SU-DHL-6 (cell line): ENCODE measurements at regions not wholly inside any gene's neighbourhood (a gene's known extent, or its start where the extent isn't known, plus 50 kb on each side); places are given as distances from the start of the nearest gene placed in this dataset.
A peak's percentile ranks its signal among the peaks of the same experiment; 100 is the strongest.

ENCODE experiments used
- H2AFZ ChIP-seq: fragments of 200-600 bp; sonication (generic); 2 replicates; pipeline ENCODE4 v1.6.1; 2014; ENCODE audit warnings: low read depth, mild to moderate bottlenecking, moderate library complexity, mixed read lengths, antibody characterized with exemption, low read length; ENCODE audit not compliant: severe bottlenecking
- H3F3A ChIP-seq: fragments of 200-600 bp; shearing (Covaris generic); 2 replicates; pipeline ENCODE4 v1.6.0; 2016; ENCODE audit warnings: antibody characterized with exemption, mild to moderate bottlenecking; ENCODE audit not compliant: insufficient read depth
- H3K27ac ChIP-seq: fragments of 200-600 bp; sonication (generic); 2 replicates; pipeline ENCODE4 v1.5.1; 2016; ENCODE audit warnings: low read depth, mild to moderate bottlenecking, low read length, moderate library complexity, mixed read lengths
- H3K27me3 ChIP-seq: fragments of 200-600 bp; sonication (generic), shearing (Covaris generic); 2 replicates; pipeline ENCODE4 v1.6.0; 2014; ENCODE audit warnings: mild to moderate bottlenecking, low read length
- H3K36me3 ChIP-seq: fragments of 200-600 bp; sonication (generic); 2 replicates; pipeline ENCODE4 v1.6.1; 2014; ENCODE audit warnings: mild to moderate bottlenecking, low read length, mixed read lengths
- H3K4me2 ChIP-seq: fragments of 300-600, 200-600 bp; shearing (Covaris generic), sonication (generic); 2 replicates; pipeline ENCODE4 v1.6.0; 2014; ENCODE audit warnings: low read length, low read depth, mild to moderate bottlenecking; ENCODE audit not compliant: poor library complexity, severe bottlenecking
- H3K4me3 ChIP-seq: fragments of 200-600 bp; sonication (generic); 2 replicates; pipeline ENCODE4 v1.5.1; 2014; ENCODE audit warnings: antibody characterized with exemption, low read length, mild to moderate bottlenecking, mixed read lengths; ENCODE audit not compliant: insufficient read depth, poor library complexity, severe bottlenecking
- H3K79me2 ChIP-seq: fragments of 200-600 bp; sonication (generic); 2 replicates; pipeline ENCODE4 v1.6.1; 2014; ENCODE audit warnings: mild to moderate bottlenecking, low read length, moderate library complexity; ENCODE audit not compliant: insufficient read depth
- H3K9ac ChIP-seq: fragments of 200-600 bp; sonication (generic); 2 replicates; pipeline ENCODE4 v1.7.0; 2014; ENCODE audit warnings: mild to moderate bottlenecking, low read length
- H3K9me2 ChIP-seq: fragments of 200-600 bp; sonication (generic); replicated peaks from 2 replicates; pipeline ENCODE4 v1.6.1; 2014; ENCODE audit warnings: low read length; ENCODE audit not compliant: insufficient read depth
- H3K9me3 ChIP-seq: fragments of 200-600 bp; sonication (generic); 2 replicates; pipeline ENCODE4 v1.6.1; 2014; ENCODE audit warnings: low read length, mixed read lengths; ENCODE audit not compliant: insufficient read depth
- H4K20me1 ChIP-seq: fragments of 200-600 bp; sonication (generic); 2 replicates; pipeline ENCODE4 v1.6.1; 2014; ENCODE audit warnings: low read depth, mild to moderate bottlenecking, antibody characterized with exemption, low read length, moderate library complexity, mixed read lengths
- EZH2phosphoT487 ChIP-seq: fragments of 200-600 bp; sonication (generic), shearing (Covaris generic); conservative IDR thresholded peaks from 2 replicates; pipeline ENCODE4 v1.6.1; 2018; ENCODE audit warnings: mild to moderate bottlenecking, antibody characterized with exemption, low read length, moderate library complexity, mixed read lengths
- TF ChIP-seq, protein P1 (sequence below): fragments of 200-600 bp; sonication (generic); IDR thresholded peaks from one replicate; pipeline ENCODE4 v1.5.1; 2017; ENCODE audit warnings: antibody characterized with exemption, mild to moderate bottlenecking, low read length, moderate library complexity; ENCODE audit not compliant: insufficient read depth, poor library complexity, severe bottlenecking

DNA sequence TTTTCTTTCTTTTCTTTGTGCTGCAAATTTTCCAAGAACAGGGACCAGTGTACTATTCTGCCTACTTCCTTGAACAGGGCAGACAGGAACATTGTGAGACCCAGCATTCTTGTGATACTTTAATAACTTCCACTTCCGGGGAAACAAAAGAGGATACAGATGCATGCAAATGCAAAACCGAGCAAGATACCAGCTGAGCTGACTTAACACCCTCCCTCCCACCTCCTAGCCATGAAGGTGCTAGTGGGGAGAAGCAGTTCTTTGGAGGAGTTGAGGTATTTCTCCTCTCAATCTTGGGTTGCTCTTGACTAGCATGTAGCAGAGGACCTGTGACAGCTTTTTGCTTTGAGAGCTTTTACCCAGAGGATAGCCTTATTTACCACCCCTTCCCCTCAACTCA, 111.2 kb downstream of the KLF5 start:
- Histone ChIP-seq H2AFZ (peak overlapping the region; percentile 76), H3K36me3 (no peaks in the 10 kb centered on the region), H3K27ac (no peak overlapping the region), H3K9ac (no peak overlapping the region), H3K79me2 (no peaks in the 10 kb centered on the region), H3K4me2 (no peak overlapping the region), H3K9me2 (no peaks in the 10 kb centered on the region), H3K4me3 (no peak overlapping the region), H4K20me1 (no peaks in the 10 kb centered on the region), H3K9me3 (no peaks in the 10 kb centered on the region), H3K27me3 (no peaks in the 10 kb centered on the region), H3F3A (no peaks in the 10 kb centered on the region)
- TF ChIP-seq EZH2phosphoT487 = no peak
- TF ChIP-seq, protein P1, sequence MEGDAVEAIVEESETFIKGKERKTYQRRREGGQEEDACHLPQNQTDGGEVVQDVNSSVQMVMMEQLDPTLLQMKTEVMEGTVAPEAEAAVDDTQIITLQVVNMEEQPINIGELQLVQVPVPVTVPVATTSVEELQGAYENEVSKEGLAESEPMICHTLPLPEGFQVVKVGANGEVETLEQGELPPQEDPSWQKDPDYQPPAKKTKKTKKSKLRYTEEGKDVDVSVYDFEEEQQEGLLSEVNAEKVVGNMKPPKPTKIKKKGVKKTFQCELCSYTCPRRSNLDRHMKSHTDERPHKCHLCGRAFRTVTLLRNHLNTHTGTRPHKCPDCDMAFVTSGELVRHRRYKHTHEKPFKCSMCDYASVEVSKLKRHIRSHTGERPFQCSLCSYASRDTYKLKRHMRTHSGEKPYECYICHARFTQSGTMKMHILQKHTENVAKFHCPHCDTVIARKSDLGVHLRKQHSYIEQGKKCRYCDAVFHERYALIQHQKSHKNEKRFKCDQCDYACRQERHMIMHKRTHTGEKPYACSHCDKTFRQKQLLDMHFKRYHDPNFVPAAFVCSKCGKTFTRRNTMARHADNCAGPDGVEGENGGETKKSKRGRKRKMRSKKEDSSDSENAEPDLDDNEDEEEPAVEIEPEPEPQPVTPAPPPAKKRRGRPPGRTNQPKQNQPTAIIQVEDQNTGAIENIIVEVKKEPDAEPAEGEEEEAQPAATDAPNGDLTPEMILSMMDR = no peak

DNA sequence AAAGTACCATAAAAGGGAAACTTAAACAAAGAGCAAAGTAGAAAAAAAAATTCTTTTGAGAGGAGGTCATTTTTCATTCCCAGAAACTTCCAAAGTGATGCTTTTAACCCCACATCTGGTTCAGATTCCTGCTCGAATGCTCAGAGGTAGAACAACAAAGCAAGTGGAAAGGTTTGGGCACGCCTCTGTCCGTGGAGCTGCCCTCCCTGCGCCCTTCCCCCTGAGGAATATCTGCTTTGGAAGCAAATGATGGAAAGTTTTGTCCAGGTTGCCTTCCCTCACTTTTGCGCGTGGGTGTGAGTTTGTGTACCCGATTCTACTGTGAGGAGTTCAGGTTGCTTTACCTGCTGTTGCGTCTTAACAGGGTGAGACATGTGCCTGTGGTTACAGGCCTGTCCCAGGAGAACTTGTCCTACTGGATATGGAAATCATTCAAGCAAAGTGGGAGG, 110.2 kb downstream of the KLF5 start:
- no peaks in the 10 kb centered on the region for H3K36me3 ChIP-seq
- no peak overlapping the region for H3K4me2 ChIP-seq
- TF ChIP-seq EZH2phosphoT487 = no peak
- TF ChIP-seq, protein P1 = no peak
- no peaks in the 10 kb centered on the region for H3K9me2 ChIP-seq
- H3K27me3 ChIP-seq = no peaks in the 10 kb centered on the region
- no peak overlapping the region for H3K4me3 ChIP-seq
- H4K20me1 ChIP-seq = no peaks in the 10 kb centered on the region
- peak overlapping the region; percentile 76 for H2AFZ ChIP-seq
- H3K79me2 ChIP-seq = no peaks in the 10 kb centered on the region
- no peak overlapping the region for H3K27ac ChIP-seq
- no peaks in the 10 kb centered on the region for H3F3A ChIP-seq
- H3K9ac ChIP-seq = no peak overlapping the region
- no peaks in the 10 kb centered on the region for H3K9me3 ChIP-seq

DNA sequence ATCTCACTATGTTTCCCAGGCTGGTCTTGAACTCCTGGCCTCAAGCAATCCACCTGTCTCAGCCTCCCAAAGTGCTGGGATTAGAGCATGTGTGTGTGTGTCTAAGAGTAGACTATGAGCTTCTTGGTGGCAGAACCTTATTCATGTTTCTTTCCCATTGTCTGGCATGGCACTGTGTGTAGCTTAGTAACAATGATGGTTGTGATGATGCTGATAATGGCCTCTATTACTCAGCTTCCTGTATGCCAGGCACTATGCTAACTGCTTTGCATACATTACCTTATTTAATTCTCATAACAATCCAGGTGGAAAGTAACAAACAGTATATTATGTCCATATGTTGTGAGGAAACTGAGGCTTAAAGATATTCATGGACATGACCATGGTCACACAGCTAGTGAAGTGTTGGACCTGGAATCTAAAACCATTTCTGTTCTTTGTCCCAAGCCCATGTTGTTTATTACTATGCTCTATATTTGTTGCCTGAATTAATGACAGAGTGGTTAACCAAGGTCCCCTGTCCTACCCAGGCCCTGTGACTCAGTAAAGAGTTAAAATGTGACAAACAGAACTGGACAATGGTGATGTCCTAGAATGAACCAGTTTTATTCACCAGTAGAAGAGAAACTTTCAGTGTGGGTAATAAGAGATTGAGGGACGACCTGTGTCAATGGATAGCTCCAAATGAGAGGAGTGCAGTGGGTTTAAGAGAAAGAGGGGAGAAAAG, 109.6 kb downstream of the KLF5 start:
- Histone ChIP-seq H3K36me3 (no peaks in the 10 kb centered on the region), H3K9me2 (no peaks in the 10 kb centered on the region), H4K20me1 (no peaks in the 10 kb centered on the region), H2AFZ (no peak overlapping the region), H3F3A (no peaks in the 10 kb centered on the region), H3K79me2 (no peaks in the 10 kb centered on the region), H3K4me3 (no peak overlapping the region), H3K27me3 (no peaks in the 10 kb centered on the region), H3K9ac (no peak overlapping the region), H3K4me2 (no peak overlapping the region), H3K27ac (no peak overlapping the region), H3K9me3 (no peaks in the 10 kb centered on the region)
- TF ChIP-seq EZH2phosphoT487 = no peak
- TF ChIP-seq, protein P1 = no peak
